NCI-H146 (cell line): ENCODE measurements at regions not wholly inside any gene's neighbourhood (a gene's known extent, or its start where the extent isn't known, plus 50 kb on each side); places are given as distances from the start of the nearest gene placed in this dataset.
"Not testable (repeated sequence)": the region's sequence is repeated elsewhere in the genome, so short reads cannot be mapped to it uniquely, and the experiment has no call there.

Source experiments
- DNase-seq: peaks from one replicate; lab custom pipeline; 2025; lab: John Stamatoyannopoulos, UW

- DNase-seq: no peak
Measured at GRCh38 chr19:33866696-33867095, 70.0 kb downstream of the KCTD15 start.

- no peak for DNase-seq
Measured at GRCh38 chr19:33868076-33868735, 71.5 kb downstream of the KCTD15 start.

GRCh38 chr19:33868788-33869412 is 72.2 kb downstream of the KCTD15 start:
- DNase-seq: no peak

- not testable (repeated sequence) for DNase-seq
Measured at GRCh38 chr19:33870298-33870932, 73.7 kb downstream of the KCTD15 start.

- no peak for DNase-seq
Measured at GRCh38 chr19:33871605-33872004, 74.9 kb downstream of the KCTD15 start.

- no peak for DNase-seq
Measured at GRCh38 chr19:33872445-33873320, 76.0 kb downstream of the KCTD15 start.

- DNase-seq: no peak
Measured at GRCh38 chr19:33875071-33875470, 78.4 kb downstream of the KCTD15 start.

GRCh38 chr19:33876192-33876591 is 79.5 kb downstream of the KCTD15 start:
- DNase-seq: no peak

GRCh38 chr19:33878030-33878544 is 81.4 kb downstream of the KCTD15 start:
- DNase-seq: no peak

- no peak for DNase-seq
Measured at GRCh38 chr19:33878910-33879810, 82.5 kb downstream of the KCTD15 start.

GRCh38 chr19:33879818-33880575 is 83.3 kb downstream of the KCTD15 start:
- no peak for DNase-seq

GRCh38 chr19:33883859-33884519 is 87.3 kb downstream of the KCTD15 start:
- DNase-seq: no peak

GRCh38 chr19:33885236-33885635 is 88.6 kb downstream of the KCTD15 start:
- no peak for DNase-seq

GRCh38 chr19:33887891-33888290 is 91.2 kb downstream of the KCTD15 start:
- no peak for DNase-seq

GRCh38 chr19:33888665-33889064 is 92.0 kb downstream of the KCTD15 start:
- DNase-seq: no peak

- no peak for DNase-seq
Measured at GRCh38 chr19:33890569-33890968, 93.9 kb downstream of the KCTD15 start.

GRCh38 chr19:33891773-33892172 is 95.1 kb downstream of the KCTD15 start:
- DNase-seq: no peak

- DNase-seq: no peak
Measured at GRCh38 chr19:33894787-33895186, 98.1 kb downstream of the KCTD15 start.

GRCh38 chr19:33895366-33895765 is 98.7 kb downstream of the KCTD15 start:
- DNase-seq: no peak
